Transverse colon (tissue), 4 donors: ENCODE measurements at regions not wholly inside any gene's neighbourhood (a gene's known extent, or its start where the extent isn't known, plus 50 kb on each side); places are given as distances from the start of the nearest gene placed in this dataset.

Source experiments
- CTCF ChIP-seq, 5 experiments: fragments of 200-600 bp in 3 of 5; fragments of 450-650 bp in 2 of 5; sonication (generic) in 3 of 5; IDR thresholded peaks; 1 replicate in 2 of 5; 2 replicates in 3 of 5; pipeline ENCODE4 v1.5.1; 2016 to 2017; ENCODE audit warnings: antibody characterized with exemption in 5 of 5, inconsistent platforms in 3 of 5, mild to moderate bottlenecking in 2 of 5, moderate library complexity in 1 of 5
- EP300 ChIP-seq: sonication (generic); formaldehyde crosslinking; IDR thresholded peaks from one replicate; pipeline ENCODE4 v1.6.1; 2017; ENCODE audit warnings: antibody characterized with exemption, low read depth
- POLR2A ChIP-seq: fragments of 450-650 bp; IDR thresholded peaks from one replicate; pipeline ENCODE4 v1.6.1; 2016; ENCODE audit warnings: antibody characterized with exemption, mild to moderate bottlenecking, moderate library complexity
- POLR2AphosphoS5 ChIP-seq, 3 donors: sonication (generic); formaldehyde crosslinking; IDR thresholded peaks; one replicate each; pipeline ENCODE4 v1.6.1; 2016; ENCODE audit warnings: antibody characterized with exemption in 3 of 3

- no peak for TF ChIP-seq POLR2A
- TF ChIP-seq CTCF (IDR thresholded peaks at IDR 0.05) = no peak
- TF ChIP-seq POLR2AphosphoS5 (IDR thresholded peaks at IDR 0.05) = no peak
- TF ChIP-seq EP300 = no peak
Observed at GRCh38 chr12:85676816-85677749, 159.1 kb downstream of the RASSF9 start.
